ENCODE measurements at regions not wholly inside any gene's neighbourhood (a gene's known extent, or its start where the extent isn't known, plus 50 kb on each side); places are given as distances from the start of the nearest gene placed in this dataset.

DNA sequence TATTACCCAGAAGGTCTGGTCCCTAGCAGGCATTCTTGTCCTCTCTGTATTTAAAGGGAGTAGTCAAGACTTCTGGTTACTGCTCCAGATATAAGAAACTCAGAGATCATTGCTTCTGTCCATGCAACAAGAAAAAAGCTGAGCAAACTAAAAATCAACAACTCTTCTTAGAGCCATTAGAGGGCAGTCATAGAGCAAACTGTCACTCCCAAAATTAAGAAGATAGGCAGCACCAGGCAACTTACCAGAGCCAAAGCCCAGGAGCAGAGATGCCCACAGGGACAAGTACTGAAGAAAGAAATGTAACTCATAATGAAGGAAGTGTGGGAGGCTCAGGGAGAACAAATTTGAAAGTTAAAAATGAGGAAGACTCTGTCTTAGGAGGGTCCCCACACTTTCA is 472.9 kb upstream of the COBL start:
- no peaks in the 10 kb centered on the region for H3K4me1 ChIP-seq
- no peaks in the 10 kb centered on the region for H3K9me3 ChIP-seq
- no peaks in the 10 kb centered on the region for H3K27me3 ChIP-seq
- intact Hi-C loops (cut with DNase I) = no loop called here
- no peak overlapping the region for H3K27ac ChIP-seq
- DNase-seq (no peak), ATAC-seq (no peak)
- H3K4me3 ChIP-seq = no peak overlapping the region
- TF ChIP-seq, protein P1, sequence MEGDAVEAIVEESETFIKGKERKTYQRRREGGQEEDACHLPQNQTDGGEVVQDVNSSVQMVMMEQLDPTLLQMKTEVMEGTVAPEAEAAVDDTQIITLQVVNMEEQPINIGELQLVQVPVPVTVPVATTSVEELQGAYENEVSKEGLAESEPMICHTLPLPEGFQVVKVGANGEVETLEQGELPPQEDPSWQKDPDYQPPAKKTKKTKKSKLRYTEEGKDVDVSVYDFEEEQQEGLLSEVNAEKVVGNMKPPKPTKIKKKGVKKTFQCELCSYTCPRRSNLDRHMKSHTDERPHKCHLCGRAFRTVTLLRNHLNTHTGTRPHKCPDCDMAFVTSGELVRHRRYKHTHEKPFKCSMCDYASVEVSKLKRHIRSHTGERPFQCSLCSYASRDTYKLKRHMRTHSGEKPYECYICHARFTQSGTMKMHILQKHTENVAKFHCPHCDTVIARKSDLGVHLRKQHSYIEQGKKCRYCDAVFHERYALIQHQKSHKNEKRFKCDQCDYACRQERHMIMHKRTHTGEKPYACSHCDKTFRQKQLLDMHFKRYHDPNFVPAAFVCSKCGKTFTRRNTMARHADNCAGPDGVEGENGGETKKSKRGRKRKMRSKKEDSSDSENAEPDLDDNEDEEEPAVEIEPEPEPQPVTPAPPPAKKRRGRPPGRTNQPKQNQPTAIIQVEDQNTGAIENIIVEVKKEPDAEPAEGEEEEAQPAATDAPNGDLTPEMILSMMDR (IDR thresholded peaks at IDR 0.05) = no peak
- no peak for TF ChIP-seq POLR2A (IDR thresholded peaks at IDR 0.05)
- no peaks in the 10 kb centered on the region for H3K36me3 ChIP-seq

DNA sequence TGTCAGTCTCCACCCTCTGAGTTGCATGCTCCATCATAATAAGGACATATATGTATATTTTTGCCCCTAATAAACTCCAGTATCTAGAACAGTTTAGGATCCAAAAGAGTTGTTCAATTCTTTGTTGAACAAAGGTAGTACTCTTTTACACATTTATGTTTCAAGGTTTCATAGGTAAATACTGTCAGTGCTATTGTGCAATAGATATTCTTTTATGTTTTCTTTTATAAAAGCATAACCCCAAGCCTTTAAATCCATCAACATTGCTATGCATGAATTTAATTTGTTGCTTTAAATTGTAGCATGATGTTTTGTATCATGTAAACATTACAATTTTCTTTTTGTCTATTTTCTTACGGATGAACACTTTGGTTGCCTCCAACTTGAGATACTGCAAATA is 469.7 kb upstream of the COBL start:
- DNase-seq (no peak), ATAC-seq (no peak)
- TF ChIP-seq POLR2A (IDR thresholded peaks at IDR 0.05) = no peak
- TF ChIP-seq, protein P1 (IDR thresholded peaks at IDR 0.05) = no peak
- 69% methylated on average over 1 of the region's 1 CpG for WGBS (ENCODE audit: insufficient coverage, low coverage, low lambda C conversion rate, missing lambda C conversion rate)
- no peaks in the 10 kb centered on the region for H3K36me3 ChIP-seq
- no peaks in the 10 kb centered on the region for H3K4me1 ChIP-seq
- no peak overlapping the region for H3K4me3 ChIP-seq
- no peak overlapping the region for H3K27ac ChIP-seq
- H3K9me3 ChIP-seq = no peaks in the 10 kb centered on the region
- intact Hi-C loops (cut with DNase I) = no loop called here
- no peaks in the 10 kb centered on the region for H3K27me3 ChIP-seq

DNA sequence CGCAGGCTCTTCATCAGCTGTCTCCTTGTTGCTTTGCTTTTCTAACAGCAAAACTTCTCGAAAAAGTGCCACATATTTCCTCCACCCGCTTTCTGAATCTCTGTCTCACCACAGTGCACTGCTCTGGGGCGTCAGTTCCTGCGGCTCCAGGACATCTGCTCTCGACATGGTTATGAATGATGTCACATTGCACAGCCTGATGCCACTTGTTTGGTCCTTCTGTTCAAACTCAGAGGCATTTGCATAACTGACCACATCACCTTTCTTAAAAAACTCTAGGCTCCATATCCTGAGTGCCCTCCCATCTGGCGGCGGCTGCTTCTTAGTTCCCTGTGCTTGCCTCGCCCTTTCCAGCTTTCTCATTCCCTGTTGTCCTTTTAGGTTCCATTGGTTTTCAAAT is 469.3 kb upstream of the COBL start:
- Histone ChIP-seq H3K36me3 (no peaks in the 10 kb centered on the region), H3K4me1 (no peaks in the 10 kb centered on the region), H3K27me3 (no peaks in the 10 kb centered on the region), H3K9me3 (no peaks in the 10 kb centered on the region), H3K27ac (no peak overlapping the region), H3K4me3 (no peak overlapping the region)
- intact Hi-C loops (cut with DNase I) = no loop called here
- DNase-seq (no peak), ATAC-seq (no peak)
- 55% methylated on average over 9 of the region's 9 CpGs for whole genome bisulfite sequencing (ENCODE audit: insufficient coverage, low coverage, low lambda C conversion rate, missing lambda C conversion rate)
- no peak for TF ChIP-seq POLR2A (IDR thresholded peaks at IDR 0.05)
- TF ChIP-seq, protein P1 (IDR thresholded peaks at IDR 0.05) = no peak

DNA sequence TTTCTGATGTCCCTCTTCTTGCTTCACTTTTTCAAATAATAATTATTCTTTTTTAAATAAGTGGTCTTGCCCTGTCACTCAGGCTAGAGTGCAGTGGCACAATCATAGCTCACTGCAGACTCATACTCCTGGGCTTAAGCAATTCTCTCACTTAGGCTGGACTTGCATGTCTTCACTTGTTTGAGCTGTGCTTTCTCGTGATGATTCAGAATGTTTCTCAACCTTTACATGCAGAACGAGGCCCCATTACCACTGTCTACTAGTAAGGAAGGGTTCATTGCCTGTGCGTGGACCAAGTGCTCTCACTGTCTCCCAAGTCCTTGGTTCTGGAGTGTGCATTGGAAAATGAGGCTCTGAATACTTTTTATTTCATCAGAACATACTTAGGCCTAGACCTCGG is 468.6 kb upstream of the COBL start:
- intact Hi-C loops (cut with DNase I) = no loop called here
- Histone ChIP-seq H3K4me3 (no peak overlapping the region), H3K4me1 (no peaks in the 10 kb centered on the region), H3K36me3 (no peaks in the 10 kb centered on the region), H3K9me3 (no peaks in the 10 kb centered on the region), H3K27ac (no peak overlapping the region), H3K27me3 (no peaks in the 10 kb centered on the region)
- ATAC-seq = no peak
- DNase-seq = no peak
- 45% methylated on average over 4 of the region's 4 CpGs for WGBS (ENCODE audit: insufficient coverage, low coverage, low lambda C conversion rate, missing lambda C conversion rate)
- TF ChIP-seq POLR2A (IDR thresholded peaks at IDR 0.05) = no peak

DNA sequence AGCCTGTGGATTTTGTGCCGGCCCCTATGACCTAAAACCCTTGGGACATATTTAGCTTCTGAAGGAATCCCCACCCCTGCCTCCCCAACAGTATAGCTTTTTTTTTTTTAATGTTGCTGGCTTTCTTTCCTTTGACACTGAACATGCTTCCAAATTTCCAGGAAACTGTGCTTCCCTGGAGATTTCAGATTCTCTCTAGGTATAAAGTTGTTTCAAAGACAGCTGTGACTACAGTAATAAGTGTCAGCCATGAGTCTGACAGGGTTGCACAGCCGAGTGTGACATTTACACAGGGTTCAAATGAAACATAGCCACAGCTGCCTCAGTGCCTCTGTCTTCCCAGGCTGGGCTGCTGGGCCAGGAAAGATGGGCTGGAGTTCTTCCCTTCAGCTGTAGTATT is 466.6 kb upstream of the COBL start:
- H3K9me3 ChIP-seq = no peaks in the 10 kb centered on the region
- no peak for ATAC-seq
- intact Hi-C loops (cut with DNase I) = no loop called here
- H3K4me1 ChIP-seq = no peaks in the 10 kb centered on the region
- H3K36me3 ChIP-seq = no peaks in the 10 kb centered on the region
- no peaks in the 10 kb centered on the region for H3K27me3 ChIP-seq
- TF ChIP-seq, protein P1 (IDR thresholded peaks at IDR 0.05) = no peak
- TF ChIP-seq POLR2A (IDR thresholded peaks at IDR 0.05) = no peak
- WGBS (ENCODE audit: insufficient coverage, low coverage, low lambda C conversion rate, missing lambda C conversion rate) = 31% methylated on average over 2 of the region's 2 CpGs
- H3K4me3 ChIP-seq = no peak overlapping the region
- H3K27ac ChIP-seq = no peak overlapping the region
- no peak for DNase-seq

Measured in right lobe of liver (tissue), 6 donors.